Activated CD4-positive, alpha-beta T cell treated with anti-CD3 and anti-CD28 coated beads for 36 hours (primary cell): ENCODE measurements at regions not wholly inside any gene's neighbourhood (a gene's known extent, or its start where the extent isn't known, plus 50 kb on each side); places are given as distances from the start of the nearest gene placed in this dataset.

Experiments used
- ATAC-seq: fragments of 200-7000 bp; cut with Tn5 transposase; one replicate; pipeline ENCODE4 v1.10.0; 2021; ENCODE audit warnings: mild to moderate bottlenecking, moderate library complexity
- CTCF ChIA-PET: fragments of 350-600 bp; sonication (Branson Sonifier 250); formaldehyde crosslinking; loops from one replicate; lab custom pipeline; 2021; ENCODE audit warnings: antibody characterized with exemption; lab: Charles Lee
- POLR2A ChIA-PET: fragments of 350-600 bp; sonication (Branson Sonifier 250); formaldehyde crosslinking; loops from one replicate; lab custom pipeline; 2021; ENCODE audit warnings: antibody characterized with exemption, inconsistent platforms; lab: Charles Lee
- DNase-seq: peaks from one replicate; pipeline ENCODE4 v3.0.0-alpha.2; 2020
- H3K27ac Mint-ChIP-seq: one replicate; pipeline ENCODE4 v1.8.0; 2021; ENCODE audit warnings: mixed read lengths
- H3K27me3 Mint-ChIP-seq: one replicate; pipeline ENCODE4 v1.8.0; 2021; ENCODE audit warnings: mixed read lengths
- H3K36me3 Mint-ChIP-seq: one replicate; pipeline ENCODE4 v1.8.0; 2021; ENCODE audit warnings: low read depth, mixed read lengths
- H3K4me1 Mint-ChIP-seq: one replicate; pipeline ENCODE4 v1.8.0; 2021; ENCODE audit warnings: mixed read lengths
- H3K4me3 Mint-ChIP-seq: one replicate; pipeline ENCODE4 v1.8.0; 2021; ENCODE audit warnings: mild to moderate bottlenecking, moderate library complexity, mixed read lengths
- H3K9me3 Mint-ChIP-seq: one replicate; pipeline ENCODE4 v1.8.0; 2021; ENCODE audit warnings: low read depth, mixed read lengths
- intact Hi-C, 2 experiments: fragments of 100-400 bp; cut with DNase I in 1 of 2; cut with micrococcal nuclease in 1 of 2; formaldehyde crosslinking; loops; one replicate each; pipeline versions ENCODE4 v1.14.2 to v1.15.1; 2022 to 2024; cut with DNase I, micrococcal nuclease

DNA sequence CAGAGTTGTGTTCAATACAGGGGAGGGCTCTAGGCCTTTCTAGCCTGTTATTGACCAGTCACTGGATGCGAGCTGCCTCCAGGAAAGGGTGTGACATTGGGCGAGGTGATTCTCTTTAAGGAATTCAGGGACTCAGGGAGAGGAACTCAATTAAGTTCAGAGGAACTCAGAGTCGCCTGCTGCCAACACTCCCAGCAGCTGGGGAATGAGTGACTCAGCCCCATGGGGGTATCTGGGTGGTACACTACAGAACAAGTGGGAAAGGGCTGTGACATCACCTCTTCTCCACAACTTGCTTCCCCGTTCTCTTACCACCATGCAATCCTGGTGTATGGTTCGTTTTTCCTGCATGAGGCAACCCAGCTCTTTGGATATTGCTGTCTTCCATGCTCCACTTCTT lies 50.4 kb upstream of the CYRIA start:
- intact Hi-C loops, result no loop called here
- ChIA-PET CTCF (interaction anchor here (0.6 to 1.4 kb wide), 2 partner anchors 41 to 49 kb away, joined by 3 to 4 read pairs; no protein-coding TSS in a partner anchor), POLR2A (no interaction called here)
- no peaks in the 10 kb centered on the region for H3K4me1 Mint-ChIP-seq
- no peaks in the 10 kb centered on the region for H3K9me3 Mint-ChIP-seq
- ATAC-seq (no peak), DNase-seq (no peak)
- H3K27me3 Mint-ChIP-seq, result peaks cover 11% of the 10 kb centered on the region
- no peak overlapping the region for H3K4me3 Mint-ChIP-seq
- H3K36me3 Mint-ChIP-seq, result no peaks in the 10 kb centered on the region
- no peak overlapping the region for H3K27ac Mint-ChIP-seq
